Smooth muscle cell (in vitro differentiated cells): ENCODE measurements at regions not wholly inside any gene's neighbourhood (a gene's known extent, or its start where the extent isn't known, plus 50 kb on each side); places are given as distances from the start of the nearest gene placed in this dataset.

Experiments used
- DNase-seq: peaks from one replicate; lab custom pipeline; 2025; ENCODE audit not compliant: unreplicated experiment; lab: John Stamatoyannopoulos, UW
- H2AFZ ChIP-seq: fragments of 200-600 bp; sonication (generic); 2 replicates; pipeline ENCODE4 v1.6.0; 2016; ENCODE audit warnings: antibody characterized with exemption, low read depth, mild to moderate bottlenecking
- H3F3A ChIP-seq: fragments of 200-600 bp; sonication (generic); 2 replicates; pipeline ENCODE4 v1.6.0; 2017; ENCODE audit warnings: antibody characterized with exemption, low read depth
- H3K27ac ChIP-seq: fragments of 200-600 bp; sonication (generic); 2 replicates; pipeline ENCODE4 v1.5.1; 2016; ENCODE audit warnings: low read depth, mild to moderate bottlenecking
- H3K27me3 ChIP-seq: fragments of 200-600 bp; sonication (generic); 2 replicates; pipeline ENCODE4 v1.6.1; 2016; ENCODE audit warnings: low read depth, mild to moderate bottlenecking
- H3K36me3 ChIP-seq: fragments of 200-600 bp; sonication (generic); 2 replicates; pipeline ENCODE4 v1.5.1; 2016; ENCODE audit warnings: low read depth
- H3K4me1 ChIP-seq: fragments of 200-600 bp; sonication (generic); 2 replicates; pipeline ENCODE4 v1.5.1; 2016; ENCODE audit warnings: low read depth
- H3K4me2 ChIP-seq: fragments of 200-600 bp; sonication (generic); 2 replicates; pipeline ENCODE4 v1.6.0; 2016; ENCODE audit warnings: mild to moderate bottlenecking
- H3K4me3 ChIP-seq: fragments of 200-600 bp; sonication (generic); 2 replicates; pipeline ENCODE4 v1.5.1; 2016; ENCODE audit warnings: mild to moderate bottlenecking
- H3K79me2 ChIP-seq: fragments of 200-600 bp; sonication (generic); 2 replicates; pipeline ENCODE4 v1.6.0; 2016; ENCODE audit warnings: low read depth, mild to moderate bottlenecking
- H3K9ac ChIP-seq: fragments of 200-600 bp; sonication (generic); 2 replicates; pipeline ENCODE4 v1.6.0; 2016; ENCODE audit warnings: low read depth
- H3K9me3 ChIP-seq: fragments of 200-600 bp; sonication (generic); replicated peaks from 2 replicates; pipeline ENCODE4 v1.5.1; 2016; ENCODE audit warnings: low read depth
- H4K20me1 ChIP-seq: fragments of 200-600 bp; sonication (generic); 2 replicates; pipeline ENCODE4 v1.6.0; 2016; ENCODE audit warnings: low read depth
- CTCF ChIP-seq: fragments of 200-600 bp; sonication (generic); IDR thresholded peaks from 2 replicates; pipeline ENCODE4 v1.5.1; 2017; ENCODE audit warnings: borderline replicate concordance, mild to moderate bottlenecking, antibody characterized with exemption; ENCODE audit not compliant: insufficient read depth, poor library complexity, severe bottlenecking
- WGBS: methylation state at CpG from one replicate; pipeline ENCODE4 v1.1.7; 2016; ENCODE audit warnings: low lambda C conversion rate; 5-methylcytosine and 5-hydroxymethylcytosine counted together

- no peaks in the 10 kb centered on the region for H3K79me2 ChIP-seq
- H3K36me3 ChIP-seq: no peaks in the 10 kb centered on the region
- H2AFZ ChIP-seq: no peak overlapping the region
- no peak overlapping the region for H3K27ac ChIP-seq
- H3K9me3 ChIP-seq: no peaks in the 10 kb centered on the region
- no peak overlapping the region for H3K9ac ChIP-seq
- TF ChIP-seq CTCF: no peak
- H3F3A ChIP-seq: no peaks in the 10 kb centered on the region
- H3K4me1 ChIP-seq: no peaks in the 10 kb centered on the region
- no peak overlapping the region for H3K4me3 ChIP-seq
- no peak overlapping the region for H3K4me2 ChIP-seq
- H3K27me3 ChIP-seq: no peaks in the 10 kb centered on the region
- no peak for DNase-seq
- no peaks in the 10 kb centered on the region for H4K20me1 ChIP-seq
These were observed 171.6 kb upstream of the SATB2 start for GRCh38 chr2:199629301-199629700.

- TF ChIP-seq CTCF: no peak
- H3K27ac ChIP-seq: no peak overlapping the region
- no peak overlapping the region for H3K4me3 ChIP-seq
- no peaks in the 10 kb centered on the region for H3K9me3 ChIP-seq
- no peaks in the 10 kb centered on the region for H3K4me1 ChIP-seq
- H3K9ac ChIP-seq: no peak overlapping the region
- 55% methylated on average over 3 of the region's 3 CpGs for WGBS
- no peaks in the 10 kb centered on the region for H3K36me3 ChIP-seq
- H3F3A ChIP-seq: no peaks in the 10 kb centered on the region
- H3K4me2 ChIP-seq: no peak overlapping the region
- no peaks in the 10 kb centered on the region for H3K79me2 ChIP-seq
- no peaks in the 10 kb centered on the region for H3K27me3 ChIP-seq
- H2AFZ ChIP-seq: no peak overlapping the region
- no peak for DNase-seq
- H4K20me1 ChIP-seq: no peaks in the 10 kb centered on the region
These were observed 169.7 kb upstream of the SATB2 start for GRCh38 chr2:199627417-199627816.

- Histone ChIP-seq H3K4me3 (no peak overlapping the region), H2AFZ (no peak overlapping the region), H3K9ac (no peak overlapping the region), H3K79me2 (no peaks in the 10 kb centered on the region), H3K27me3 (no peaks in the 10 kb centered on the region), H4K20me1 (no peaks in the 10 kb centered on the region), H3K36me3 (no peaks in the 10 kb centered on the region), H3K4me2 (no peak overlapping the region), H3K27ac (no peak overlapping the region), H3K9me3 (no peaks in the 10 kb centered on the region), H3F3A (no peaks in the 10 kb centered on the region), H3K4me1 (no peaks in the 10 kb centered on the region)
- TF ChIP-seq CTCF: no peak
- 48% methylated on average over 1 of the region's 1 CpG for WGBS
- no peak for DNase-seq
These were observed 167.2 kb upstream of the SATB2 start for GRCh38 chr2:199624958-199625357.

GRCh38 chr2:199612509-199613130 is 154.9 kb upstream of the SATB2 start:
- WGBS: 66% methylated on average over 4 of the region's 4 CpGs
- TF ChIP-seq CTCF: no peak
- Histone ChIP-seq H3K79me2 (no peaks in the 10 kb centered on the region), H3K27ac (no peak overlapping the region), H3K4me2 (no peak overlapping the region), H2AFZ (no peak overlapping the region), H3K9me3 (no peaks in the 10 kb centered on the region), H3K4me1 (no peaks in the 10 kb centered on the region), H3K9ac (no peak overlapping the region), H3K4me3 (no peak overlapping the region), H3K36me3 (no peaks in the 10 kb centered on the region), H3K27me3 (no peaks in the 10 kb centered on the region), H3F3A (no peaks in the 10 kb centered on the region), H4K20me1 (no peaks in the 10 kb centered on the region)
- no peak for DNase-seq
